Nephron progenitor cell (in vitro differentiated cells): ENCODE measurements at regions not wholly inside any gene's neighbourhood (a gene's known extent, or its start where the extent isn't known, plus 50 kb on each side); places are given as distances from the start of the nearest gene placed in this dataset.

Experiments
- DNase-seq: peaks from one replicate; pipeline ENCODE4 v3.0.0; 2021
- H3K27ac Mint-ChIP-seq: 2 replicates; pipeline ENCODE4 v1.8.0; 2021; ENCODE audit warnings: mild to moderate bottlenecking, moderate library complexity, mixed read lengths
- H3K27me3 Mint-ChIP-seq: 2 replicates; pipeline ENCODE4 v1.8.0; 2021; ENCODE audit warnings: mild to moderate bottlenecking, low read depth, mixed read lengths; ENCODE audit not compliant: poor library complexity
- H3K36me3 Mint-ChIP-seq: 2 replicates; pipeline ENCODE4 v1.8.0; 2021; ENCODE audit warnings: low read depth, mixed read lengths
- H3K4me1 Mint-ChIP-seq: 2 replicates; pipeline ENCODE4 v1.8.0; 2021; ENCODE audit warnings: mixed read lengths
- H3K4me3 Mint-ChIP-seq: 2 replicates; pipeline ENCODE4 v1.8.0; 2021; ENCODE audit warnings: mild to moderate bottlenecking, moderate library complexity, mixed read lengths
- H3K9me3 Mint-ChIP-seq: 2 replicates; pipeline ENCODE4 v1.8.0; 2021; ENCODE audit warnings: mild to moderate bottlenecking, moderate library complexity, mixed read lengths
- TF ChIP-seq, protein P1 (sequence below): fragments of 200-600 bp; sonication (generic); IDR thresholded peaks from 2 replicates; pipeline ENCODE4 v1.5.0; 2021; ENCODE audit warnings: antibody characterized with exemption

DNA sequence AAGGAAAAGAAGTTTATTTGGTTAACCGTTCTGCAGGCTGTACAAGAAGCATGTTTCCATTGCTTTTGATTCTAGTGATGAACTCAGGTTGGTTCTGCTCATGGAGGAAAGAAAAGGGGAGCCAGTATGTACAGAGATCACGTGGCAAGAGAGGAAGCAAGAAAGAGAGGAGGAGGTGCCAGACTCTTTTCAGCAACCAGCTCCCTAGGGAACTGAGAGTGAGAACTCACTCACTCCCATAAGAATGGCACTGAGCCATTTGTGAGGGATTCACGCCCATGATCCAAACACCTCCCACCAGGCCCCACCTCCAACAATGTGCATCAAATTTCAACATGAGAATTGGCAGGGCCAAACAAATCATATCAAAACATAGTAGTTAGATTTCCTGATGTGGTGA, 649.1 kb downstream of the EPM2A start:
- TF ChIP-seq, protein P1, sequence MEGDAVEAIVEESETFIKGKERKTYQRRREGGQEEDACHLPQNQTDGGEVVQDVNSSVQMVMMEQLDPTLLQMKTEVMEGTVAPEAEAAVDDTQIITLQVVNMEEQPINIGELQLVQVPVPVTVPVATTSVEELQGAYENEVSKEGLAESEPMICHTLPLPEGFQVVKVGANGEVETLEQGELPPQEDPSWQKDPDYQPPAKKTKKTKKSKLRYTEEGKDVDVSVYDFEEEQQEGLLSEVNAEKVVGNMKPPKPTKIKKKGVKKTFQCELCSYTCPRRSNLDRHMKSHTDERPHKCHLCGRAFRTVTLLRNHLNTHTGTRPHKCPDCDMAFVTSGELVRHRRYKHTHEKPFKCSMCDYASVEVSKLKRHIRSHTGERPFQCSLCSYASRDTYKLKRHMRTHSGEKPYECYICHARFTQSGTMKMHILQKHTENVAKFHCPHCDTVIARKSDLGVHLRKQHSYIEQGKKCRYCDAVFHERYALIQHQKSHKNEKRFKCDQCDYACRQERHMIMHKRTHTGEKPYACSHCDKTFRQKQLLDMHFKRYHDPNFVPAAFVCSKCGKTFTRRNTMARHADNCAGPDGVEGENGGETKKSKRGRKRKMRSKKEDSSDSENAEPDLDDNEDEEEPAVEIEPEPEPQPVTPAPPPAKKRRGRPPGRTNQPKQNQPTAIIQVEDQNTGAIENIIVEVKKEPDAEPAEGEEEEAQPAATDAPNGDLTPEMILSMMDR: no peak
- no peaks in the 10 kb centered on the region for H3K9me3 Mint-ChIP-seq
- peaks cover 7% of the 10 kb centered on the region for H3K4me1 Mint-ChIP-seq
- H3K27ac Mint-ChIP-seq: peak overlapping the region; percentile 65
- H3K36me3 Mint-ChIP-seq: no peaks in the 10 kb centered on the region
- no peak overlapping the region for H3K4me3 Mint-ChIP-seq
- peaks cover 4% of the 10 kb centered on the region for H3K27me3 Mint-ChIP-seq
- no peak for DNase-seq

DNA sequence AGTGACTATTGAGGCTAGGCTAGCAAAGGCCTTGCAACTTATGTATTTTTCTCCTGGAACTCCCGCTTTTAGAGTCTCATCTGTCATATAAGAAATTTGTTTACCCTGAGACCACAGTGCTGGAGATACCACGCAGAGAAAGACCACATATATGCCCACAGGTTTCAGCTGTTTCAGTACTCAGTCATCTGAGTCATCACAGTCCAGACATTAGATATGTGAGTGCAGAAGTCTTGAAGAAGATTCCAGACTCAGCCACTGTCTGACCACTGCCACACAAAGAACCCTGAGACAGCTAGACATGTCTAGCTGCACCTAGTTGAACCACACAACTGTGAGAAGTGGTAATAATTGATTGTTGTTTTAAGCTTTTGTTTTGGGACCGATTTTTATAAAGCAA, 648.3 kb downstream of the EPM2A start:
- Mint-ChIP-seq H3K36me3 (no peaks in the 10 kb centered on the region), H3K27ac (no peak overlapping the region), H3K9me3 (no peaks in the 10 kb centered on the region), H3K27me3 (peaks cover 5% of the 10 kb centered on the region), H3K4me1 (peaks cover 7% of the 10 kb centered on the region), H3K4me3 (no peak overlapping the region)
- DNase-seq: no peak
- TF ChIP-seq, protein P1: no peak

DNA sequence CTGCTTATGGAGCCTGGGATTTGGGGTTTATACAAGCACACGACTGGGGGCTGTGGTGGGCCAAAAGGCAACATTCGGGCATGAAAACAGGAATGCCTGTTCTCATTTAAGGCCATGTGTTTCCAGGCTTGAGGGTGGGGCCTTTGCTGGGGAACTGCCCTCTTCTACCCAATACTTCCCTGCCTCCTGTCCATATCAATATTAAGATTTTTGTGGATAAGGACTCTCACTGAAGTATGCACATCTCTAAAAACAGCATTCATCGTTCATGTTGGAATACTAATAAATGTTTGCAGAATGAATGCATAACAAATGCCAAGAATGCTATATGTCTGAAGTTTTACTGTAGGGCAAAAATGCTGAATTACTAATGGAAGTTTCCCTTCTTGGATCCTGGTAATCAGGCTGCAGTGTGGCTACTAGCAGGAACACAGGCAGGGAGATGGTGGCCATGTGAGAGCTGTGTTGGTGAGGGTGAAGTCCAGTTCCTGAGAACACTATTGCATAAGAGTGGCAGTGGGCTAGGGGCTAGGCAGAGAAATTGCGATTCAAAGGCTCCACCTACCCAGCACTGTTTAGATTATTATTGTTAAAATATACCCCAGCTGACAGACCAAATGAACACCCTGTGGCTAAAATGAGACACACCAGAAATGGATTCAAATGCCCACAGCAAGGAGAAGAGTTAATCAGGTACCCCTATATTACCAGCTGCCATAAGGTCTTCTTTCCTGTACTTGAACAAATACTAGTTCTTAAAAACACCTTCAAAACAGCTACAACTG, 644.3 kb downstream of the EPM2A start:
- no peaks in the 10 kb centered on the region for H3K36me3 Mint-ChIP-seq
- peaks cover 5% of the 10 kb centered on the region for H3K27me3 Mint-ChIP-seq
- TF ChIP-seq, protein P1: no peak
- H3K4me1 Mint-ChIP-seq: peaks cover 5% of the 10 kb centered on the region
- no peak for DNase-seq
- H3K4me3 Mint-ChIP-seq: no peak overlapping the region
- H3K9me3 Mint-ChIP-seq: no peaks in the 10 kb centered on the region
- no peak overlapping the region for H3K27ac Mint-ChIP-seq

DNA sequence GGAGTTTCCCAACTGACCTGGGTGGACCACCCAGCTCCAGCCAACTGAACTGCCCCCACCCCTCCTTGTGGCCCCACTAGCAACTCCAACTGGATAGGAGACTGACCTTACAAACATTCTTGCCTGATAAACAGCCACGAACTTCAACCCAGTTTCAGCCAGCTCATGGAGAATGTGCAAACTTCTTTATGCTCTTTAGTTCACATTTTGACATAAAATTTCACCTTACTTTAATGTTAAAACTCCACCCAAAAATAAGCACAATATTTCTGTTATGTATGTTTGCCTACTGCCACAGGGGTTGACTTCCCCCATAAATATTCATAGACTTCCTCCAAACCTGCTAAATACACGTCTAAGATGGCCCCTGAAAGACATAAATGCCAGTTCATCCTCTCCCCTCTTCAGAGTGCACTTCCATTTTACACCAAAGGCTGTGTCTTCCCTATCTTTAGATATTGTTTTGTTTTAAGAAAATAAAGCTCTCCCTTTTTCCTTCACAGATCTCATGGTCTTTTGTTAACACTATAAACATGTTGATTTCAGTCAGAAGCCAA, 643.7 kb downstream of the EPM2A start:
- H3K27ac Mint-ChIP-seq: no peak overlapping the region
- TF ChIP-seq, protein P1: no peak
- H3K4me1 Mint-ChIP-seq: no peaks in the 10 kb centered on the region
- H3K9me3 Mint-ChIP-seq: peaks cover under 1% of the 10 kb centered on the region
- no peak for DNase-seq
- H3K4me3 Mint-ChIP-seq: no peak overlapping the region
- peaks cover 7% of the 10 kb centered on the region for H3K27me3 Mint-ChIP-seq
- no peaks in the 10 kb centered on the region for H3K36me3 Mint-ChIP-seq

DNA sequence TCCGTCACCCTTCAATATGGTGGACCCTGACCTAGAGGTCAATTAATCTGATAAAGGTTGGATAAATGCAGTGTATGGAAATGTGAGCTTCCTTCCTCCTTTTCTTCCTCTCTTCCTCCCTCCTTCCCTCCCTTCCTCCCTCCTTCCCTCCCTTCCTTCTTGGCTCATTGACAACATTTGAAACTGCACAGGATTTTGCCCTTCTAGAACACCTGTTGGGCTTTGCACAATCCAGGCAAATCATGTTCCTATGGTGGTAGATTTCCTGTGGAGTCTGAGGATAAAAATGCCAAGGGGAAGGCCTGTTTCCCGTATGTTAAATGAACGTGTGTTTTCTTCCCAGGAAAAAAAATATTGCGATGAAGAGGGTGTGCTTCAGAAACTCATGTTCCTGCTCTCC, 642.8 kb downstream of the EPM2A start:
- H3K27ac Mint-ChIP-seq: no peak overlapping the region

More for the DNA sequence above, 642.8 kb downstream of the EPM2A start:
- Mint-ChIP-seq H3K4me1 (no peaks in the 10 kb centered on the region), H3K4me3 (no peak overlapping the region), H3K36me3 (no peaks in the 10 kb centered on the region), H3K27me3 (peaks cover 8% of the 10 kb centered on the region), H3K9me3 (peaks cover 9% of the 10 kb centered on the region)
- TF ChIP-seq, protein P1: no peak
- DNase-seq: no peak
